GM23248 (cell line): ENCODE measurements at regions not wholly inside any gene's neighbourhood (a gene's known extent, or its start where the extent isn't known, plus 50 kb on each side); places are given as distances from the start of the nearest gene placed in this dataset.

Experiments used
- DNase-seq: peaks from one replicate; pipeline ENCODE4 v3.0.0-alpha.2; 2015
- H2AFZ ChIP-seq: fragments of 200-600 bp; sonication (generic); 2 replicates; pipeline ENCODE4 v1.6.1; 2016; ENCODE audit warnings: antibody characterized with exemption
- H3F3A ChIP-seq: fragments of 200-600 bp; sonication (generic); 2 replicates; pipeline ENCODE4 v1.6.1; 2016; ENCODE audit warnings: mild to moderate bottlenecking, antibody characterized with exemption, mixed run types; ENCODE audit not compliant: insufficient read depth
- H3K27ac ChIP-seq: fragments of 200-600 bp; sonication (generic); 2 replicates; pipeline ENCODE4 v1.5.1; 2016; ENCODE audit warnings: mild to moderate bottlenecking
- H3K27me3 ChIP-seq: fragments of 200-600 bp; sonication (generic); replicated peaks from 2 replicates; pipeline ENCODE4 v1.6.1; 2016; ENCODE audit warnings: mild to moderate bottlenecking; ENCODE audit not compliant: insufficient read depth
- H3K36me3 ChIP-seq: fragments of 200-600 bp; sonication (generic); 2 replicates; pipeline ENCODE4 v1.6.1; 2016; ENCODE audit warnings: low read depth, mild to moderate bottlenecking
- H3K4me1 ChIP-seq: fragments of 200-600 bp; sonication (generic); 2 replicates; pipeline ENCODE4 v1.6.1; 2016; ENCODE audit warnings: mild to moderate bottlenecking; ENCODE audit not compliant: insufficient read depth
- H3K4me2 ChIP-seq: fragments of 200-600 bp; sonication (generic); one replicate; pipeline ENCODE4 v1.6.1; 2016; ENCODE audit warnings: mild to moderate bottlenecking; ENCODE audit not compliant: unreplicated experiment
- H3K4me3 ChIP-seq: fragments of 200-600 bp; sonication (generic); 2 replicates; pipeline ENCODE4 v1.5.1; 2016; ENCODE audit warnings: mild to moderate bottlenecking
- H3K79me2 ChIP-seq: fragments of 200-600 bp; sonication (generic); 2 replicates; pipeline ENCODE4 v1.6.1; 2016; ENCODE audit warnings: mild to moderate bottlenecking; ENCODE audit not compliant: insufficient read depth
- H3K9ac ChIP-seq: fragments of 200-600 bp; sonication (generic); 2 replicates; pipeline ENCODE4 v1.6.1; 2016; ENCODE audit warnings: mild to moderate bottlenecking
- H3K9me2 ChIP-seq: fragments of 200-600 bp; sonication (generic); 2 replicates; pipeline ENCODE4 v1.6.1; 2016; ENCODE audit warnings: mixed run types, mild to moderate bottlenecking, moderate library complexity; ENCODE audit not compliant: insufficient read depth
- H3K9me3 ChIP-seq: fragments of 200-600 bp; sonication (generic); one replicate; pipeline ENCODE4 v1.6.1; 2017; ENCODE audit warnings: low read depth
- H4K20me1 ChIP-seq: fragments of 200-600 bp; sonication (generic); 2 replicates; pipeline ENCODE4 v1.6.0; 2016; ENCODE audit not compliant: insufficient read depth
- EZH2 ChIP-seq: fragments of 200-600 bp; sonication (generic); IDR thresholded peaks from 2 replicates; pipeline ENCODE4 v1.6.1; 2018; ENCODE audit warnings: antibody characterized with exemption, mild to moderate bottlenecking; ENCODE audit not compliant: insufficient read depth, poor library complexity, severe bottlenecking
- EZH2phosphoT487 ChIP-seq: fragments of 200-600 bp; sonication (generic); IDR thresholded peaks from 2 replicates; pipeline ENCODE4 v1.6.1; 2018; ENCODE audit warnings: antibody characterized with exemption, moderate library complexity, mild to moderate bottlenecking, low read depth; ENCODE audit not compliant: insufficient read depth
- WGBS, 2 experiments: methylation state at CpG; one replicate each; pipeline ENCODE4 v1.1.6; 2015 to 2017; ENCODE audit warnings: low lambda C conversion rate in 2 of 2, low coverage in 1 of 2; ENCODE audit errors: missing lambda C conversion rate in 2 of 2; 5-methylcytosine and 5-hydroxymethylcytosine counted together
- in situ Hi-C: fragments of 300-500 bp; cut with MboI; formaldehyde crosslinking; loops from 2 replicates; pipeline ENCODE4 v1.15.0; 2020

- TF ChIP-seq EZH2 (no peak), EZH2phosphoT487 (no peak)
- Histone ChIP-seq H3K79me2 (no peaks in the 10 kb centered on the region), H3K4me1 (peaks cover 36% of the 10 kb centered on the region), H3K9me3 (no peaks in the 10 kb centered on the region), H3K27me3 (no peaks in the 10 kb centered on the region; the same call in 1 of the 2 replicates), H3F3A (peaks cover 38% of the 10 kb centered on the region), H3K4me3 (no peak overlapping the region), H3K36me3 (no peaks in the 10 kb centered on the region), H3K27ac (no peak overlapping the region), H3K9ac (no peak overlapping the region), H3K9me2 (no peaks in the 10 kb centered on the region), H3K4me2 (no peak overlapping the region), H2AFZ (no peak overlapping the region), H4K20me1 (no peaks in the 10 kb centered on the region)
- in situ Hi-C loops, result loop anchor here (25.0 kb wide), 1 partner anchor 436 kb away; the partner anchor contains the start of gene GTF3C6
- no peak for DNase-seq
- WGBS, 2 experiments, result 76 to 78% methylated on average over 3 of the region's 3 CpGs
Measured at GRCh38 chr6:110526726-110527125, 50.3 kb upstream of the SLC22A16 start.
